AG04450 (cell line): ENCODE measurements at regions not wholly inside any gene's neighbourhood (a gene's known extent, or its start where the extent isn't known, plus 50 kb on each side); places are given as distances from the start of the nearest gene placed in this dataset.
"Not testable (repeated sequence)": the region's sequence is repeated elsewhere in the genome, so short reads cannot be mapped to it uniquely, and the experiment has no call there.

Experiments used
- CTCF ChIA-PET: fragments of 300-600, 350-600 bp; formaldehyde crosslinking; extraction: SDS; loops from one replicate; lab custom pipeline; 2022; ENCODE audit warnings: antibody characterized with exemption, inconsistent platforms; lab: Charles Lee
- POLR2A ChIA-PET: fragments of 350-600 bp; formaldehyde crosslinking; extraction: SDS; loops from one replicate; lab custom pipeline; 2021; ENCODE audit warnings: antibody characterized with exemption, inconsistent platforms; lab: Yijun Ruan, JAX
- DNase-seq: peaks from one replicate; pipeline ENCODE4 v3.0.0-alpha.2; 2011; ENCODE audit warnings: low read depth, low spot score
- H3K27ac ChIP-seq: one replicate; pipeline ENCODE4 v1.5.1; 2012; ENCODE audit warnings: low read depth, low read length, control low read depth
- H3K27me3 ChIP-seq: one replicate; pipeline ENCODE4 v1.6.0; 2012; ENCODE audit warnings: low read length; ENCODE audit not compliant: control insufficient read depth, insufficient read depth
- H3K4me3 ChIP-seq: 2 replicates; pipeline ENCODE4 v1.5.1; 2011; ENCODE audit warnings: mild to moderate bottlenecking, low read depth, low read length, control low read depth
- H3K9me3 ChIP-seq: 2 replicates; pipeline ENCODE4 v1.5.1; 2012; ENCODE audit warnings: low read length; ENCODE audit not compliant: control insufficient read depth, insufficient read depth
- CTCF ChIP-seq: IDR thresholded peaks from 2 replicates; pipeline ENCODE4 v1.5.1; 2011; ENCODE audit warnings: low read depth, low read length, control low read depth, inconsistent platforms

GRCh38 chr9:38172586-38172985 is 103.6 kb upstream of the SHB start:
- CTCF ChIA-PET: interaction anchor here (1.6 to 2.3 kb wide), 2 partner anchors 12 to 85 kb away, joined by 5 to 11 read pairs; no protein-coding TSS in a partner anchor
- POLR2A ChIA-PET: no interaction called here
- Histone ChIP-seq H3K27me3 (peaks cover 2% of the 10 kb centered on the region), H3K9me3 (peaks cover 11% of the 10 kb centered on the region), H3K4me3 (no peak overlapping the region), H3K27ac (no peak overlapping the region)
- no peak for TF ChIP-seq CTCF
- DNase-seq: no peak

- POLR2A ChIA-PET: no interaction called here
- Histone ChIP-seq H3K9me3 (peaks cover 11% of the 10 kb centered on the region), H3K4me3 (no peak overlapping the region), H3K27ac (no peak overlapping the region), H3K27me3 (peaks cover 2% of the 10 kb centered on the region)
- TF ChIP-seq CTCF: no peak
- no peak for DNase-seq
- CTCF ChIA-PET: interaction anchor here (0.8 to 2.3 kb wide), 3 partner anchors 12 to 84 kb away, joined by 3 to 11 read pairs (median 5); no protein-coding TSS in a partner anchor
Observed at GRCh38 chr9:38171926-38172325, 102.9 kb upstream of the SHB start.

- H3K27ac ChIP-seq: no peak overlapping the region
- POLR2A ChIA-PET: no interaction called here
- no peak for TF ChIP-seq CTCF
Observed at GRCh38 chr9:38171538-38171884, 102.5 kb upstream of the SHB start.

GRCh38 chr9:38170763-38171537 is 101.9 kb upstream of the SHB start:
- H3K4me3 ChIP-seq, POLR2A ChIA-PET, H3K27me3 ChIP-seq, H3K27ac ChIP-seq: not testable (repeated sequence)
- CTCF ChIA-PET: interaction anchor here (0.6 to 2.3 kb wide), 3 partner anchors 11 to 23 kb away, joined by 3 to 11 read pairs (median 3); no protein-coding TSS in a partner anchor
- H3K9me3 ChIP-seq: peaks cover 11% of the 10 kb centered on the region
- peak; percentile 6 for DNase-seq

More at GRCh38 chr9:38171538-38171884, 102.5 kb upstream of the SHB start:
- no peak overlapping the region for H3K4me3 ChIP-seq
- CTCF ChIA-PET: interaction anchor here (0.6 to 2.3 kb wide), 3 partner anchors 11 to 23 kb away, joined by 3 to 11 read pairs (median 3); no protein-coding TSS in a partner anchor
- H3K27me3 ChIP-seq: peaks cover 2% of the 10 kb centered on the region
- peaks cover 11% of the 10 kb centered on the region for H3K9me3 ChIP-seq
- DNase-seq: no peak

GRCh38 chr9:38170155-38170554 is 101.1 kb upstream of the SHB start:
- H3K27me3 ChIP-seq, H3K4me3 ChIP-seq, POLR2A ChIA-PET, H3K27ac ChIP-seq, DNase-seq: not testable (repeated sequence)
- CTCF ChIA-PET: interaction anchor here (1.5 to 2.3 kb wide), 2 partner anchors 10 kb away, joined by 9 to 11 read pairs; no protein-coding TSS in a partner anchor
- H3K9me3 ChIP-seq: peaks cover 11% of the 10 kb centered on the region

GRCh38 chr9:38166501-38166900 is 97.5 kb upstream of the SHB start:
- Histone ChIP-seq H3K27me3 (peaks cover 10% of the 10 kb centered on the region), H3K9me3 (peaks cover 11% of the 10 kb centered on the region), H3K27ac (no peak overlapping the region), H3K4me3 (no peak overlapping the region)
- CTCF ChIA-PET: interaction anchor here (0.7 kb wide), 1 partner anchor 254 kb away, joined by 3 read pairs; no protein-coding TSS in a partner anchor
- no peak for TF ChIP-seq CTCF
- no peak for DNase-seq
- POLR2A ChIA-PET: no interaction called here
